IMR-90 (cell line): ENCODE measurements at regions not wholly inside any gene's neighbourhood (a gene's known extent, or its start where the extent isn't known, plus 50 kb on each side); places are given as distances from the start of the nearest gene placed in this dataset.
A peak's percentile ranks its signal among the peaks of the same experiment; 100 is the strongest.

ENCODE experiments used
- BHLHE40 ChIP-seq: fragments of 150-350 bp; IDR thresholded peaks from 2 replicates; pipeline ENCODE4 v1.6.1; 2016; ENCODE audit warnings: mild to moderate bottlenecking, low read depth, low read length
- CEBPB ChIP-seq: IDR thresholded peaks from 2 replicates; pipeline ENCODE4 v1.6.1; 2012; ENCODE audit warnings: low read depth, low read length, improper control_type of control experiment
- CTCF ChIP-seq: conservative IDR thresholded peaks from 2 replicates; pipeline ENCODE4 v1.5.1; 2012; ENCODE audit warnings: mild to moderate bottlenecking, low read depth, low read length, improper control_type of control experiment
- FOS ChIP-seq: fragments of 150-350 bp; IDR thresholded peaks from 2 replicates; pipeline ENCODE4 v1.6.1; 2016; ENCODE audit warnings: low read depth, low read length
- MAFK ChIP-seq: IDR thresholded peaks from 2 replicates; pipeline ENCODE4 v1.6.1; 2012; ENCODE audit warnings: low read depth, low read length, improper control_type of control experiment
- POLR2A ChIP-seq: IDR thresholded peaks from 2 replicates; pipeline ENCODE4 v1.6.1; 2012; ENCODE audit warnings: mild to moderate bottlenecking, low read depth, low read length
- RAD21 ChIP-seq: IDR thresholded peaks from 2 replicates; pipeline ENCODE4 v1.6.1; 2012; ENCODE audit warnings: low read length, improper control_type of control experiment

DNA sequence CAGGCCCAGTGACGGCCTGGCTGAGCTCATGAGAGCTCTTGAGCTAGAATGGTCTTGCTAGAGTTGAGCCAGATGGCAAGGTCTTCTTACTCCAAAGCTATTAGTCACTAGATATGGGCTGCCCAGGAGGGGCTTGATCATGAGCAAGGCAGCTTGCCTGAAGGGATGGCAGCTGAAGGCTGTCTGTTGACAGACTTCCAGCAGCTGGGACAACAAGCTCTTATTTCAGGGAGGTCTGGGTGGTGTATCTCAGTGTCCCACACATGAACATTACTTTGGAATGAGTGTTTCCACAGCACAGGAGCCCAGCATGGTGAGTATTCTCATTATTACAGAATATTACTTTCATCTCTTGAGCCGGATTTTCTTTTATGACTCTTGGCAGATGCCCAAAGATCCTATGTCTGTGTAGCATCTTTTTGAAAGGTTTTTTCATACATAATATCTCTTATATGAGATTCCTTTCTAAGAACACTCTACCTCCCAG, 414.1 kb downstream of the ARHGEF28 start:
- no peak for TF ChIP-seq POLR2A
- TF ChIP-seq CTCF: no peak
- no peak for TF ChIP-seq FOS
- TF ChIP-seq CEBPB: no peak
- TF ChIP-seq BHLHE40: no peak
- TF ChIP-seq MAFK: no peak
- TF ChIP-seq RAD21: peak; percentile 23; the same call in 1 of the 2 replicates
